NT2/D1 (cell line): ENCODE measurements at regions not wholly inside any gene's neighbourhood (a gene's known extent, or its start where the extent isn't known, plus 50 kb on each side); places are given as distances from the start of the nearest gene placed in this dataset.

ENCODE experiments used
- DNase-seq: peaks from one replicate; pipeline ENCODE4 v3.0.0-alpha.2; 2011; ENCODE audit warnings: low read depth, low spot score
- H3K27me3 ChIP-seq: 2 replicates; pipeline ENCODE4 v1.6.0; 2011; ENCODE audit warnings: mild to moderate bottlenecking; ENCODE audit not compliant: insufficient read length, insufficient read depth
- H3K36me3 ChIP-seq: 2 replicates; pipeline ENCODE4 v1.6.1; 2011; ENCODE audit warnings: mild to moderate bottlenecking, low read length, mixed read lengths; ENCODE audit not compliant: insufficient read depth, insufficient read length
- H3K4me1 ChIP-seq: 2 replicates; pipeline ENCODE4 v1.5.1; 2011; ENCODE audit not compliant: insufficient read depth, insufficient read length
- H3K4me3 ChIP-seq: 2 replicates; pipeline ENCODE4 v1.5.1; 2011; ENCODE audit warnings: low read depth; ENCODE audit not compliant: insufficient read length
- H3K9ac ChIP-seq: 2 replicates; pipeline ENCODE4 v1.6.0; 2011; ENCODE audit warnings: low read depth; ENCODE audit not compliant: insufficient read length
- H3K9me3 ChIP-seq: 2 replicates; pipeline ENCODE4 v1.5.1; 2011; ENCODE audit warnings: mild to moderate bottlenecking, low read length; ENCODE audit not compliant: insufficient read depth
- SUZ12 ChIP-seq: IDR thresholded peaks from 2 replicates; pipeline ENCODE4 v1.6.1; 2011; ENCODE audit not compliant: insufficient read length, insufficient read depth; ENCODE audit errors: extremely low read depth
- YY1 ChIP-seq: IDR thresholded peaks from 2 replicates; pipeline ENCODE4 v1.6.1; 2011; ENCODE audit not compliant: insufficient read length, insufficient read depth
- ZNF274 ChIP-seq: IDR thresholded peaks from 2 replicates; pipeline ENCODE4 v1.6.1; 2011; ENCODE audit warnings: mild to moderate bottlenecking, low read depth, low read length

DNA sequence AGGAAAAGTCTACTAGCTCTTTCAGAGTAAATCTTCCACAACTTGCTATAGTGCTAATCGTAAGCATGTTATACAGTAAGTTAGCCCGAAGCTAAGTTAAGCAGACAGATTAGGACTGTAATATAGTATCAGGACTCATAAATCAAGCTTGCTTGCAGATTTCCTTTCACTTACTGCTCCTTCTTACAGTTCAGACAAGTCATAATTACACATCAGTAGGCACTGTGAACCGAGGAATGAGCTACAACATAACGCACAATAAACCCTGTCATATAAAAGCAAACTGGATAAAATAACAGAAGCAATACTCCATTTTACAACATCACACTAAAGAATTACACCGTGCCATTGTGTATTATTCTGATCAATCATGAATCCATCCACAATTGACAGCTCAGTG lies 832.6 kb upstream of the ZEB2 start:
- no peaks in the 10 kb centered on the region for H3K27me3 ChIP-seq
- H3K36me3 ChIP-seq, result no peaks in the 10 kb centered on the region
- H3K4me1 ChIP-seq, result no peaks in the 10 kb centered on the region
- no peak overlapping the region for H3K4me3 ChIP-seq
- H3K9me3 ChIP-seq, result no peaks in the 10 kb centered on the region
- no peak for DNase-seq
- H3K9ac ChIP-seq, result no peak overlapping the region
- TF ChIP-seq YY1 (no peak), ZNF274 (no peak), SUZ12 (no peak)

DNA sequence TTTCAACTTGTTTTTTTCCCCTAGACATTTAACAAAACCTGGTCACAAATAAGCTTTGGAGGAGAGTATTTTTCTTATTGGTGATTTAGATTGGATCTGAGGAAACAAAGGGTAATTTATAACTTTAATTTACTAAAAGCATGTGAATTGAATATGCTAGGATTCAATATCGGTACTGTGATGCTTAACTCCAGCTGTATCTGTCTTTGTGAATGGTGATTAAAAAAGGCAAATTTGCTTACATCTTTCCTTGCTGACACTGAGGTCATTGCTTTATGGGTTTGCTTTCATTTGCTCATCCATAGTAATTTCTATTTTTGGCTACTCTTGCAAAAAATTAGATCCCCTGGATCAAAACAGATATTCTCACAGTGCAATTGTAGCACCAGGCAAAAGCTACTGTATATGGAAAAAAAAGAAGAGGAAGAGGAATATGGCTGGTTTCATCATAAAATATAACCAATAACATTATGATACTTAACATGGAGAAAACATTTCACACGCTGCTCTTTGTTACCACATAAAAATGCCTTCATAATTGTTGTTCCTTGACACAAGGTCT lies 832.0 kb upstream of the ZEB2 start:
- DNase-seq, result no peak
- Histone ChIP-seq H3K4me1 (no peaks in the 10 kb centered on the region), H3K27me3 (no peaks in the 10 kb centered on the region), H3K9ac (no peak overlapping the region), H3K4me3 (no peak overlapping the region), H3K36me3 (no peaks in the 10 kb centered on the region), H3K9me3 (no peaks in the 10 kb centered on the region)
- TF ChIP-seq YY1 (no peak), ZNF274 (no peak), SUZ12 (no peak)

DNA sequence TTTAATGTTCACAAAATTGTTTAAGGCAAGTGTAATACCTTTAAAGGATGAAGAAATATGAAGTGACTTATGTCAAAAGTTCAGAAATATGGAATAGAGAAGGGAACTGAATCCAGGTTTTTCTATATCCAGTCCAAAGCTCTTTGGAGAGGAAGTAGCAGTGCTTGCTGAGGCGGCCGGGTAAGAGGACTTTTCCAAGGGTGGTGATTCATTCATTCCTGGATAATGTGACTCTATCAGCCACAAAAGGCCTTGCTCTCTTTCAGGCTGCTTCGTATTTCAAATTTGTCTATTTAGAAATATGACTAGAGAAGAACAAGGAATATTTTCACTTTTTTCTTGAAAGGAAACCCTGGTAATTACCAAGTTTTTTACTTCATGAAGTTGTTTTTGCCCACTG lies 830.1 kb upstream of the ZEB2 start:
- Histone ChIP-seq H3K27me3 (no peaks in the 10 kb centered on the region), H3K9me3 (no peaks in the 10 kb centered on the region), H3K4me3 (no peak overlapping the region), H3K9ac (no peak overlapping the region), H3K36me3 (no peaks in the 10 kb centered on the region), H3K4me1 (no peaks in the 10 kb centered on the region)
- TF ChIP-seq YY1, result no peak
- TF ChIP-seq SUZ12, result no peak
- TF ChIP-seq ZNF274, result no peak
- DNase-seq, result no peak

DNA sequence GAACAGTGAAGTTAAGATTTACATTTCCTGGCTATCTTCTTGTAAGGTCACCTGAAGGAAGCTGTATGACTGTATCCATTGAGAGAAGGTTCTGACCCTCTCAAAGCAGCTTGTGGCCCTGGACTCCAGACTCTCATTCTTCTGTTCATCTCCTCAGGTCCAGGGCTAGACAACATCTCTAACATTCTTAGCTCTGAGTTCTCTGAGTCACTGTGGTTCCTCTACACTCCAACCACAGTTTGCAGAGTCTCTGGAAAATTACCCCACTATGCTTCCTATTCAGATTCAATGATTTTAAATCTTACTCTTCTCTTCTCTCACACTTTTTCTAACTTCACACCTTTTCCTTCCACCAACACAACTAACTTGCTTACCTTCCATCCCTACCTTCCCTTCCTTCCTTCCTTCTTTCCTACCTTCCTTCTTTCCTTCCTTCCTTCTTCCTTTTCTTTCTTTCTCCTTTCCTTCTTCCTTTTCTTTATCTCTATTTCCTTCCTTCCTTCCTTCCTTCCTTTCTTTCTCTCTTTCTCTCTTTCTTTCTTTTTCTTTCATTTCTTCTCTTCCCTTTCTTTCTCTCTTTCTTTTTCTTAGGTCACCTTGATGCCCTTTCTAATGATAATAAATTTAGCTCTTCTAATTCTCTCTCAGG lies 824.3 kb upstream of the ZEB2 start:
- no peak for DNase-seq
- Histone ChIP-seq H3K36me3 (no peaks in the 10 kb centered on the region), H3K4me1 (no peaks in the 10 kb centered on the region), H3K27me3 (no peaks in the 10 kb centered on the region), H3K9ac (no peak overlapping the region), H3K4me3 (no peak overlapping the region), H3K9me3 (no peaks in the 10 kb centered on the region)
- no peak for TF ChIP-seq ZNF274
- no peak for TF ChIP-seq YY1
- TF ChIP-seq SUZ12, result no peak

DNA sequence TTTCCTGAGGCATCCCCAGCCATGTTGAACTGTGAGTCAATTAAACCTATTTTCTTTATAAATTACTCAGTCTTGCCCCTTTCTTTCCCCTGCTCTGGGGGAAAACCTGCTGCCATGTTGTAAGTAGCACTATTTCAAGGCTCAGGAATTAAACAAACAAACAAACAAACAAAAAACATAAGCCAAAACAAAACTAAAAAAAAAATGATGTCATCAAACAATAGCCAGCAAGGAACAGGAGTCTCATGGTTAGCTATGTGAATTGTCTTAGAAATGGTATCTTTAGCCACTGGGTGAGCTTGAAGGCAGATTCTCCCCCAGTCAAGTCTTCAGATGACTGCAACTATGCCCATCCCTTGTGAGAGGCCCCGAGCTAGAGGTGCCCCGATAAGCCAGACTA lies 823.4 kb upstream of the ZEB2 start:
- Histone ChIP-seq H3K36me3 (no peaks in the 10 kb centered on the region), H3K27me3 (no peaks in the 10 kb centered on the region), H3K9me3 (no peaks in the 10 kb centered on the region), H3K4me3 (no peak overlapping the region), H3K9ac (no peak overlapping the region), H3K4me1 (no peaks in the 10 kb centered on the region)
- DNase-seq, result no peak
- TF ChIP-seq SUZ12, result no peak
- no peak for TF ChIP-seq ZNF274
- no peak for TF ChIP-seq YY1

DNA sequence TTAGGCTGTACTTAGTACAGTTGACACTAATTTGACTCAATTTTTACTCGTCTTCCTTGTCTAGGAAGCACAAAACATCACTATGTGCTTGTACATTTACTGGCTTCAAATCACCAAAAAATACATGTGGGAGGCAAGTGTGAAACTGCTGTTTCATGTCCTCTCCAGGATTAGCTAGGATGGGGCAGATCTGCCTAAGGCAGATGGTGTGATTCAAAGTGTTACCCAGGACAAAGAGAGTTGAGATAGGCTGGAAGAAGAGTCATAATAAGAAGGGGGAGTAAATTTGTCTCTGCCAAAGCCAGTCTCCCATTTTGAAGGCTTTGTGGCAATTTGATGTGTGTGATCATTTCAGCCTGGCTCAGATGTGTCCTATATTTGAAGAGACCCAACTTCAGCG lies 821.6 kb upstream of the ZEB2 start:
- no peak for TF ChIP-seq YY1
- TF ChIP-seq SUZ12, result no peak
- no peak for TF ChIP-seq ZNF274
- H3K9me3 ChIP-seq, result no peaks in the 10 kb centered on the region
- no peak overlapping the region for H3K4me3 ChIP-seq
- H3K9ac ChIP-seq, result no peak overlapping the region
- no peaks in the 10 kb centered on the region for H3K4me1 ChIP-seq
- no peak for DNase-seq
- H3K36me3 ChIP-seq, result no peaks in the 10 kb centered on the region
- H3K27me3 ChIP-seq, result no peaks in the 10 kb centered on the region

DNA sequence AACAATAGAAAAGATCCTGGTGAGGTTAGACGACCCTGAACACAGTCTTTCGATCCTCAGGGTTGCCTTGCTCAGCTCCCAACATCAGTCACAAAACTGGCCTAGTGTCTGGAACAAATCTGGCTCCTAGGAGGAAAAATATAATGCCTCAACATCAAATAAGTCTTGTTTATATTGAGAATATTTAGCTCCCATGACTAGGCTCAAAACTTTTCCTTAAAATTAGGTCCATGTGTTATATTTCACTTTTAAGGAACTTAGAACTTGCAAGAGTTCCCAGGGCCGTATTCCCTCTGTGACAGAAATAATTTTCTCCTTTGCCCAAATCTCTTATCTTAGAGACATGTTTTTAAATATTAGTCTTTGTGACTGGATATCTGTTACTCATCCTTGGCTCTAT lies 819.7 kb upstream of the ZEB2 start:
- Histone ChIP-seq H3K4me1 (no peaks in the 10 kb centered on the region), H3K9ac (no peak overlapping the region), H3K27me3 (no peaks in the 10 kb centered on the region), H3K4me3 (no peak overlapping the region), H3K9me3 (no peaks in the 10 kb centered on the region), H3K36me3 (no peaks in the 10 kb centered on the region)
- no peak for TF ChIP-seq SUZ12
- TF ChIP-seq ZNF274, result no peak
- TF ChIP-seq YY1, result no peak
- DNase-seq, result no peak
